IPS-NIHi11 (cell line): ENCODE measurements at regions not wholly inside any gene's neighbourhood (a gene's known extent, or its start where the extent isn't known, plus 50 kb on each side); places are given as distances from the start of the nearest gene placed in this dataset.
"Not testable (repeated sequence)": the region's sequence is repeated elsewhere in the genome, so short reads cannot be mapped to it uniquely, and the experiment has no call there.

Source experiments
- DNase-seq: peaks from one replicate; pipeline ENCODE4 v3.0.0; 2012; ENCODE audit warnings: mixed read lengths, low spot score

GRCh38 chr9:26240020-26240419 lies 561.8 kb upstream of the TUSC1 start:
- no peak for DNase-seq

- DNase-seq = no peak
Observed at GRCh38 chr9:26237256-26237655, 559.0 kb upstream of the TUSC1 start.

GRCh38 chr9:26234865-26235264 lies 556.6 kb upstream of the TUSC1 start:
- DNase-seq = no peak

- no peak for DNase-seq
Observed at GRCh38 chr9:26231391-26231790, 553.1 kb upstream of the TUSC1 start.

GRCh38 chr9:26229324-26230054 lies 551.2 kb upstream of the TUSC1 start:
- DNase-seq = no peak

GRCh38 chr9:26228273-26228672 lies 550.0 kb upstream of the TUSC1 start:
- no peak for DNase-seq

GRCh38 chr9:26221290-26221689 lies 543.0 kb upstream of the TUSC1 start:
- no peak for DNase-seq

DNA sequence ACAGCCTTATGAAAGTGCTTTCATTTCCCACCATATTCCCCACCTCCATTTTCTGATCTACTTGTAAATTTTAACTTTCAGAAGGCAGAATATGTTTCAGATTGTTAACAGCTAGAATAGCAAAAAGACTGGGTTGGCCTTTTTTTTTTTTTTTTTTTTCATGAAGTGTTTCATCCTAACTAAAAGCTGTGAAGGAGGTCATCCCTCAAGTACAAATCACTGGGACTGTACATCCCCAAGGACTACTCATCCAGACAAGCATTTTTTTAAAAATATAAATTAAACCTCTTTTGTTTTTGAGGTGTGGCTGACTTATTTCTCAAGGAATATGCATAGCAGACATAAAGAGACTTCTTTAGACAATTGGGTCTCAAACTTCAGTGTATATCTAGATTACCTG lies 542.1 kb upstream of the TUSC1 start:
- DNase-seq = no peak

GRCh38 chr9:26219961-26220360 lies 541.7 kb upstream of the TUSC1 start:
- DNase-seq = no peak

GRCh38 chr9:26216702-26217101 lies 538.5 kb upstream of the TUSC1 start:
- DNase-seq = no peak

DNA sequence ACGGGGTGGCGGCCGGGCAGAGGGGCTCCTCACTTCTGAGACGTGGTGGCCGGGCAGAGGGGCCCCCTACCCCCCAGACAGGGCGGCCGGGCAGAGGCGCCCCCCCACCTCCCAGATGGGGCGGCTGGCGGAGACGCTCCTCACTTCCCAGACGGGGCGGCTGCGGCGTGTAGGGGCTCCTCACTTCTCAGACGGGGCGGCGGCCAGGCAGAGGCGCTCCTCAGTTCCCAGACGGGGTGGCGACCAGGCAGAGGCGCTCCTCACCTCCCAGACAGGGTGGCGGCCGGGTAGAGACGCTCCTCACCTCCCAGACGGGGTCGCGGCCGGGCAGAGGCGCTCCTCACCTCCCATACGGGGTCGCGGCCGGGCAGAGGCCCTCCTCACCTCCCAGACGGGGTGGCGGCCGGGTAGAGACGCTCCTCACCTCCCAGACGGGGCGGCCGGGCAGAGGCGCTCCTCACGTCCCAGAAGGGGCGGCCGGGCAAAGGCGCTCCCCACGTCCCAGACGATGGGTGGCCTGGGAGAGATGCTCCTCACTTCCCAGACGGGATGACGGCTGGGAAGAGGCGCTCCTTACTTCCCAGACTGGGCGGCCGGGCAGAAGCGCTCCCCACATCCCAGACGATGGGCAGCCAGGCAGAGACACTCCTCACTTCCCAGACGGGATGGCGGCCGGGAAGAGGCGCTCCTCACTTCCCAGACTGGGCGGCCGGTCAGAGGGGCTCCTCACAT lies 536.6 kb upstream of the TUSC1 start:
- DNase-seq = not testable (repeated sequence)

- no peak for DNase-seq
Observed at GRCh38 chr9:26210338-26210851, 532.2 kb upstream of the TUSC1 start.

DNA sequence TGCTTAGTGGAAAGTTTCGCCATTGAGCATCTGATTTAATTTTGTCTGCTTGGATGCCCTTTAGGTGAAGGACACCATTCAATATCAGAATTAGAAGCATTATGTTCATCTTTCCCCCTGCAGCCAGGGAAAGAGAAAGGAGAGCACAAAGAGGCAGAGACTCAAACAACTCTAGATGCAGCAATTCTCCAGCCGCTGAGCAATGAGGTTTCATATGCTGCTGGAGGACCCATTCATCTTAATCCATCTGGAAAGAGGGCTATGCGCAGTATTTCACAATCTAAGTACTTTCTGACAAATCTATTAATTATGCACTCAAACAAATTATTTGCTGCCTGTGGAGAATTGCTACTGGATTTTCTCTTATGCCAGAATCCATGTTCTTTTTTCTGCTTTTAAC lies 527.0 kb upstream of the TUSC1 start:
- DNase-seq = no peak

GRCh38 chr9:26193237-26193636 lies 515.0 kb upstream of the TUSC1 start:
- no peak for DNase-seq

DNA sequence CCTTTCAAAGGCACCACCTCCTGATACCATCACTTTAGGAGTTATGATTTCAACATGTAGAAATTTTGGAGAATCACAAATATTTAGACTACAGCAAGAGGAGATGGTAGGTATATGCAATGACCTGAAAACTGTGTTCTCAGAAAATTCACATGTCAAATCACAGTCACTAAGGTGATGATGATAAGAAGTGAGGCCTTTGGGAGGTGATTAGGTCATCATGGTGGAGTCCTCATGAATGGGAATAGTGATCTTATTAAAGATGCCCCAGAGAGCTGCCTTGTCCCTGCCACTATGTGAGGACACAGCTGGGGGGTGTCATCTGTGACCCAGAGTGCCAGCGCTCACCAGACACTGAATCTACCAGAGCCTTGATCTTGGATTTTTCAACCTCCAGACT lies 513.5 kb upstream of the TUSC1 start:
- no peak for DNase-seq

- no peak for DNase-seq
Observed at GRCh38 chr9:26181836-26182235, 503.6 kb upstream of the TUSC1 start.

GRCh38 chr9:26176628-26177027 lies 498.4 kb upstream of the TUSC1 start:
- no peak for DNase-seq

DNA sequence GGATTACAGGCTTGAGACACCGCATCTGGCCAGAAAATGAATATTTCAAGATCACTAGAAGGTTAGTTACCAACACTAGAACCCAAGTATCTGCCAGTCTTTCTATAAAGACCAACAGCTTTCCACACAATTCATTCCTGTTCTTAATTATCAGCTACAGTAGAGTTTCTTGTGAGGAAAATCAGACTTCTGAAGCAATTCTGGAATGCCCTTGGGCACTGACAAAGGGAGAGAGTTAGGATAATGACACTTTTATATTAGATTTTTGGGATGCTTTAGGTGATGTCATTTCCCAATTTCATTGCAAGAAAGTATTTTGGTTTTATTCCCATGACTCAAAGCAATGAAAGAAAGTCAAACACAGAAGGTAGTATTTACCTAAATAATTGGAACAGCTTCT lies 497.0 kb upstream of the TUSC1 start:
- DNase-seq = no peak

DNA sequence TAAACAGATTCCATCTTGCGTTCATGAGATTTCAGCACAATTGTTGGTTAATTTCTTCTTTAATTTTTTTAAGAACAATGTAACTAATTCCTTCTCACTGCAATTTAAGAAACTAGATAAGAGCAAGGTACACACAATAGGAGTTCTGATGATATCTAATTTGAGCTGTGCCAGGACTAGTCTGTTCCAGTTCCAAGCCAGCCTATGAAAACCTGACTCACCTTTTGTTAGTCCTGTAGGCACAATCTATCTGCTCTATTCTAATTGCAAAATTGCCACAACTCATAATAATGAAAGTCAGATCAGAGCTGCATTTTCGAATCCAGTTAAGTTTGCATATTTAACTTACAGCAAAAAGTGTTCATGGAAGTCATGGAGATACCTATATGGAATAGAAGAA lies 494.1 kb upstream of the TUSC1 start:
- no peak for DNase-seq

DNA sequence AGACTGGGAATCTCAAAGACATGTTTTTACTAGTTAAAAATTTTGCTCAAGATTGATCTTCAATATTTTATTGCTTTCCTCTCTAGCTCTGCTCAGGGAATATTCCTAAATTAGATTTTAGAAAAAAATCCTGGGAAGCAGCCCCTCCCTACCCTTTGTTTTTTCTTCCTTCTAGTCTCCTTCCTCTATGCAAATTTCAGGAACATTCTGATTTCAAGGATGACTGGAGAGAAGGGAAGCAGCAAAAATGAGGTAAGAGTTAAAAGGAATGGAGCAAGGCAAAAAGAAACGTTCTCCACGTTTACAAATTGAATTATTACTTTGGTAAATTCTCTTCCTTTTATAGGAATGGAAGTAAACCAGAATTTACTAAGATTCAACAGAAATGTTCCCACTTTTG lies 493.4 kb upstream of the TUSC1 start:
- no peak for DNase-seq

DNA sequence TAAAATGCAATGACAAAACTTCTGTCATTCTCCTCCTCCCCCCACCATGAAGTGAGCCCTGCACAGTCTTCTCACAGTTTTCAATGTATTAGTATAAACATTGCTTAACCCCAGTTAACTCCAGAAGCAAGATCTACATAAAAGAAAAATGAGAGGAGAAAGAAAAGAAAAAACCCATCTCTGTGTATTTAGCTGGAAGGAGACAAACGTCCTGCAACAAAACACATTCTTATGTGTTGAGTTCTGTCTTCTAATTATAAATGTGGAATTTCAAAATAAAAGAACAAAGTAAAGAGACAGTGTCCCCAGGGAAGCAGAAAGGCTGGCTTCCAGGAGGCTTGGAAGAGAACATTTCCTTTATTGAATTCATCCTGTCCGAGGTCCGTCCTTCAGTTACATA lies 491.9 kb upstream of the TUSC1 start:
- DNase-seq = no peak

DNA sequence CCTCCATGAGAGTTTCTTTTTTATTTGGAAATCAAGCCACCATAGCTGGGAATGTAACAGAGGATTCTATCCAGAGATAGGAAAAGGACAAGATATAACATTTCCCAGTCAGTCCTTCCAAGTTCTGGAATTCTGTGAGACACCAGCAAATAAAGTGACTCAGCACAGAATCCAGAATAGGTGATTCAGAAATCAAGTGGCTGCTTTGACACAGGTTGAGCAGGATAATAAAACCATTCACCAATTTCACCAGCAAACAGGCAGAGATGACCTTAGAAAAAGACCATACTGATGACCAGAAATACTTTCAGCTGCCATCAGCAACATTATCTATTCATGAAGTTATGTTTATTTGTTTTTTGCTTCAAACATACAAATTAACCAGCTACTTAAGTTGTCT lies 491.5 kb upstream of the TUSC1 start:
- DNase-seq = no peak

DNA sequence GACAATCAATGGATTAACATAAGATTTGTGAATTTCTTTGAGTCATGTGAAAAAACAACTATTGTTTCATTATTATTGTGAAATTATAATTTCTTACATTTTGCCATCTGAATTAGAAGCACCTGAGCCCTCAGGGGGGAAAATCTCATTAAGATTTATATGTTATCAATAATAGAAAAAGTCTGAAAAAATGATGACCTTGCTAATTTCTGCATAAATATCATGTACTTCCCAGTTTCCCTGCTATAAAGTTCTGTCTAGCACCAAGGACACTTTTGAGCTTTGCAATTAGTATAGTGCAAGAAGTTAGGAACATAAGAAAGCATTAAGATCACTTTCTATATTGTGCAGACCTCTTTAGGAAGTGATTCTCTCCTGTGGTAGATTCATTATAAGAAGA lies 488.3 kb upstream of the TUSC1 start:
- DNase-seq = no peak

DNA sequence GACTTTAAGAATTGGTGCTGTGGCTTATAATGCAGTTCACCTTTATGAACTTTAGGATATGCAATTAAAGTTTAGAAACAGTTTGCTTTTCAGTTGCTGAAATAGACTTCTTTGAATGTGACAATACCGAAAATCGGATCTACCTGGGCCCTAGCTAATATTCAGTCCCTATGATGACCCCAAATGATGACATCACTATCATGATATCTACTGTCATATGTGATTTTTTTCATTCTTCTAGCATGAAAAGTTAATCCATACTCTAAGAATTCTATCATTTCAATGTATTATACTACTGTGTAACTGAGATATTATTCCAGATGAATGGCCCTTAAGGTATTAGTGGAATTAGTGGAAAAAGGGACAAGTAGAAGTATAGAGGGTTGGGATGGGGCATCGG lies 487.2 kb upstream of the TUSC1 start:
- DNase-seq = no peak
